Smooth muscle cell (in vitro differentiated cells): ENCODE measurements at regions not wholly inside any gene's neighbourhood (a gene's known extent, or its start where the extent isn't known, plus 50 kb on each side); places are given as distances from the start of the nearest gene placed in this dataset.

Experiments
- DNase-seq: peaks from one replicate; lab custom pipeline; 2025; ENCODE audit not compliant: unreplicated experiment; lab: John Stamatoyannopoulos, UW
- H2AFZ ChIP-seq: fragments of 200-600 bp; sonication (generic); 2 replicates; pipeline ENCODE4 v1.6.0; 2016; ENCODE audit warnings: antibody characterized with exemption, low read depth, mild to moderate bottlenecking
- H3F3A ChIP-seq: fragments of 200-600 bp; sonication (generic); 2 replicates; pipeline ENCODE4 v1.6.0; 2017; ENCODE audit warnings: antibody characterized with exemption, low read depth
- H3K27ac ChIP-seq: fragments of 200-600 bp; sonication (generic); 2 replicates; pipeline ENCODE4 v1.5.1; 2016; ENCODE audit warnings: low read depth, mild to moderate bottlenecking
- H3K27me3 ChIP-seq: fragments of 200-600 bp; sonication (generic); 2 replicates; pipeline ENCODE4 v1.6.1; 2016; ENCODE audit warnings: low read depth, mild to moderate bottlenecking
- H3K36me3 ChIP-seq: fragments of 200-600 bp; sonication (generic); 2 replicates; pipeline ENCODE4 v1.5.1; 2016; ENCODE audit warnings: low read depth
- H3K4me1 ChIP-seq: fragments of 200-600 bp; sonication (generic); 2 replicates; pipeline ENCODE4 v1.5.1; 2016; ENCODE audit warnings: low read depth
- H3K4me2 ChIP-seq: fragments of 200-600 bp; sonication (generic); 2 replicates; pipeline ENCODE4 v1.6.0; 2016; ENCODE audit warnings: mild to moderate bottlenecking
- H3K4me3 ChIP-seq: fragments of 200-600 bp; sonication (generic); 2 replicates; pipeline ENCODE4 v1.5.1; 2016; ENCODE audit warnings: mild to moderate bottlenecking
- H3K79me2 ChIP-seq: fragments of 200-600 bp; sonication (generic); 2 replicates; pipeline ENCODE4 v1.6.0; 2016; ENCODE audit warnings: low read depth, mild to moderate bottlenecking
- H3K9ac ChIP-seq: fragments of 200-600 bp; sonication (generic); 2 replicates; pipeline ENCODE4 v1.6.0; 2016; ENCODE audit warnings: low read depth
- H3K9me3 ChIP-seq: fragments of 200-600 bp; sonication (generic); replicated peaks from 2 replicates; pipeline ENCODE4 v1.5.1; 2016; ENCODE audit warnings: low read depth
- H4K20me1 ChIP-seq: fragments of 200-600 bp; sonication (generic); 2 replicates; pipeline ENCODE4 v1.6.0; 2016; ENCODE audit warnings: low read depth
- CTCF ChIP-seq: fragments of 200-600 bp; sonication (generic); IDR thresholded peaks from 2 replicates; pipeline ENCODE4 v1.5.1; 2017; ENCODE audit warnings: borderline replicate concordance, mild to moderate bottlenecking, antibody characterized with exemption; ENCODE audit not compliant: insufficient read depth, poor library complexity, severe bottlenecking
- WGBS: methylation state at CpG from one replicate; pipeline ENCODE4 v1.1.7; 2016; ENCODE audit warnings: low lambda C conversion rate; 5-methylcytosine and 5-hydroxymethylcytosine counted together

GRCh38 chr7:125833839-125834238 lies 904.2 kb upstream of the POT1 start:
- no peaks in the 10 kb centered on the region for H3F3A ChIP-seq
- no peaks in the 10 kb centered on the region for H4K20me1 ChIP-seq
- H3K79me2 ChIP-seq = no peaks in the 10 kb centered on the region
- no peak overlapping the region for H3K4me3 ChIP-seq
- no peak overlapping the region for H3K9ac ChIP-seq
- H2AFZ ChIP-seq = no peak overlapping the region
- WGBS = 86% methylated on average over 8 of the region's 8 CpGs
- H3K27ac ChIP-seq = no peak overlapping the region
- H3K4me2 ChIP-seq = no peak overlapping the region
- no peak for TF ChIP-seq CTCF
- no peaks in the 10 kb centered on the region for H3K9me3 ChIP-seq
- H3K27me3 ChIP-seq = no peaks in the 10 kb centered on the region
- H3K4me1 ChIP-seq = no peaks in the 10 kb centered on the region
- H3K36me3 ChIP-seq = no peaks in the 10 kb centered on the region
- DNase-seq = no peak

- Histone ChIP-seq H3K79me2 (no peaks in the 10 kb centered on the region), H3K9me3 (no peaks in the 10 kb centered on the region), H3K4me3 (no peak overlapping the region), H3F3A (no peaks in the 10 kb centered on the region), H3K36me3 (no peaks in the 10 kb centered on the region), H3K9ac (no peak overlapping the region), H2AFZ (no peak overlapping the region), H3K4me2 (no peak overlapping the region), H3K4me1 (no peaks in the 10 kb centered on the region), H4K20me1 (no peaks in the 10 kb centered on the region), H3K27me3 (no peaks in the 10 kb centered on the region), H3K27ac (no peak overlapping the region)
- no peak for TF ChIP-seq CTCF
- no peak for DNase-seq
Observed at GRCh38 chr7:125830743-125831142, 901.1 kb upstream of the POT1 start.

GRCh38 chr7:125828153-125828700 lies 898.6 kb upstream of the POT1 start:
- no peaks in the 10 kb centered on the region for H3K36me3 ChIP-seq
- H4K20me1 ChIP-seq = no peaks in the 10 kb centered on the region
- H3K4me1 ChIP-seq = no peaks in the 10 kb centered on the region
- H3K9me3 ChIP-seq = no peaks in the 10 kb centered on the region
- no peaks in the 10 kb centered on the region for H3F3A ChIP-seq
- H3K27ac ChIP-seq = no peak overlapping the region
- no peaks in the 10 kb centered on the region for H3K27me3 ChIP-seq
- H3K79me2 ChIP-seq = no peaks in the 10 kb centered on the region
- no peak overlapping the region for H3K4me2 ChIP-seq
- no peak overlapping the region for H3K9ac ChIP-seq
- no peak for DNase-seq
- H2AFZ ChIP-seq = no peak overlapping the region
- 86% methylated on average over 3 of the region's 3 CpGs for WGBS
- TF ChIP-seq CTCF = no peak
- H3K4me3 ChIP-seq = no peak overlapping the region

GRCh38 chr7:125823538-125823937 lies 893.9 kb upstream of the POT1 start:
- Histone ChIP-seq H3K4me1 (no peaks in the 10 kb centered on the region), H3K4me2 (no peak overlapping the region), H3K36me3 (no peaks in the 10 kb centered on the region), H3K9ac (no peak overlapping the region), H3F3A (no peaks in the 10 kb centered on the region), H3K27ac (no peak overlapping the region), H4K20me1 (no peaks in the 10 kb centered on the region), H3K79me2 (no peaks in the 10 kb centered on the region), H3K9me3 (no peaks in the 10 kb centered on the region), H3K4me3 (no peak overlapping the region), H2AFZ (no peak overlapping the region), H3K27me3 (no peaks in the 10 kb centered on the region)
- DNase-seq = no peak
- TF ChIP-seq CTCF = no peak
